Endodermal cell (in vitro differentiated cells): ENCODE measurements at regions not wholly inside any gene's neighbourhood (a gene's known extent, or its start where the extent isn't known, plus 50 kb on each side); places are given as distances from the start of the nearest gene placed in this dataset.

Experiments used
- DNase-seq: peaks from one replicate; pipeline ENCODE4 v3.0.0-alpha.2; 2017
- H3K27ac ChIP-seq: 2 replicates; pipeline ENCODE4 v1.5.1; 2013; ENCODE audit warnings: mild to moderate bottlenecking, low read depth, low read length, moderate library complexity
- H3K27me3 ChIP-seq: 2 replicates; pipeline ENCODE4 v1.6.1; 2013; ENCODE audit warnings: mild to moderate bottlenecking, low read length, moderate library complexity; ENCODE audit not compliant: insufficient read depth, control insufficient read depth, poor library complexity, severe bottlenecking
- H3K36me3 ChIP-seq: 2 replicates; pipeline ENCODE4 v1.7.0; 2013; ENCODE audit warnings: mild to moderate bottlenecking, low read length, moderate library complexity; ENCODE audit not compliant: control insufficient read depth, insufficient read depth
- H3K4me1 ChIP-seq: one replicate; pipeline ENCODE4 v1.7.0; 2013; ENCODE audit warnings: low read length; ENCODE audit not compliant: control insufficient read depth, insufficient read depth
- H3K4me3 ChIP-seq: 2 replicates; pipeline ENCODE4 v1.5.1; 2013; ENCODE audit warnings: mild to moderate bottlenecking, low read length, moderate library complexity
- H3K9ac ChIP-seq: 2 replicates; pipeline ENCODE4 v1.6.1; 2013; ENCODE audit warnings: mild to moderate bottlenecking, low read length, moderate library complexity; ENCODE audit not compliant: poor library complexity, severe bottlenecking; ENCODE audit errors: extremely low read depth
- H3K9me3 ChIP-seq: 2 replicates; pipeline ENCODE4 v1.6.1; 2013; ENCODE audit warnings: mild to moderate bottlenecking, low read length, moderate library complexity; ENCODE audit not compliant: control insufficient read depth
- H3K27ac Mint-ChIP-seq: 2 replicates; pipeline ENCODE4 v1.8.0; 2020; ENCODE audit warnings: mixed read lengths
- H3K27me3 Mint-ChIP-seq: 2 replicates; pipeline ENCODE4 v1.8.0; 2021; ENCODE audit warnings: mild to moderate bottlenecking, mixed read lengths; ENCODE audit not compliant: insufficient read depth
- H3K36me3 Mint-ChIP-seq: 2 replicates; pipeline ENCODE4 v1.8.0; 2020; ENCODE audit warnings: low read depth, mixed read lengths
- H3K4me1 Mint-ChIP-seq: 2 replicates; pipeline ENCODE4 v1.8.0; 2020; ENCODE audit warnings: mixed read lengths
- H3K4me3 Mint-ChIP-seq: 2 replicates; pipeline ENCODE4 v1.8.0; 2020; ENCODE audit warnings: mild to moderate bottlenecking, moderate library complexity, mixed read lengths
- H3K9me3 Mint-ChIP-seq: 2 replicates; pipeline ENCODE4 v1.8.0; 2020; ENCODE audit warnings: mild to moderate bottlenecking, mixed read lengths
- WGBS, 2 experiments: methylation state at CpG; one replicate each; pipeline versions ENCODE4 v1.1.5 to v1.1.7; 2013; ENCODE audit warnings: missing lambda C conversion rate in 2 of 2, mixed read lengths in 1 of 2; ENCODE audit not compliant: insufficient coverage in 1 of 2, insufficient read length in 1 of 2; 5-methylcytosine and 5-hydroxymethylcytosine counted together
- TF ChIP-seq, protein P1 (sequence below): fragments of 200-600 bp; sonication (generic); conservative IDR thresholded peaks from 2 replicates; pipeline ENCODE4 v1.5.0; 2021; ENCODE audit warnings: antibody characterized with exemption, mild to moderate bottlenecking

DNA sequence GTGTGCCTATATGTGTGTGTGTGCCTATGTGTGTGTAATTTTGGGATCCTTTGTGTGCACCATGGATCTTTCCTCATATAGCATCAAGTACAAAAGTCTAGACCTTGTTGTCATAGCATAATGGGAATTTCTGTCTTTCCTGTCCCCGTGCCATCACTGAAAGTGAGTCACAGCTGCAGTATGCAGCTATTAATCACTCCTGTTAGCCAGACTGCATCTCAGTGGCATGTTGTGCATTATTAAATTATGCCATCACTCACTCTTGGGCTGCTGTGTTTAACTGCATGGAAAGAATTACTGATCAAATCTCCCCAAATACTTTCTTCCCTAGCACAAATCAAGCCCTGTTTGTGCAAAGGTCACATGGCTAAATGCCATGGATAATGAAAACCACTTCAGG lies 92.4 kb downstream of the CBLN1 start:
- no peaks in the 10 kb centered on the region for H3K4me1 Mint-ChIP-seq
- no peaks in the 10 kb centered on the region for H3K27me3 Mint-ChIP-seq
- H3K4me3 ChIP-seq: no peak overlapping the region
- H3K27me3 ChIP-seq: no peaks in the 10 kb centered on the region
- no peaks in the 10 kb centered on the region for H3K36me3 Mint-ChIP-seq
- no peaks in the 10 kb centered on the region for H3K36me3 ChIP-seq
- DNase-seq: no peak
- TF ChIP-seq, protein P1, sequence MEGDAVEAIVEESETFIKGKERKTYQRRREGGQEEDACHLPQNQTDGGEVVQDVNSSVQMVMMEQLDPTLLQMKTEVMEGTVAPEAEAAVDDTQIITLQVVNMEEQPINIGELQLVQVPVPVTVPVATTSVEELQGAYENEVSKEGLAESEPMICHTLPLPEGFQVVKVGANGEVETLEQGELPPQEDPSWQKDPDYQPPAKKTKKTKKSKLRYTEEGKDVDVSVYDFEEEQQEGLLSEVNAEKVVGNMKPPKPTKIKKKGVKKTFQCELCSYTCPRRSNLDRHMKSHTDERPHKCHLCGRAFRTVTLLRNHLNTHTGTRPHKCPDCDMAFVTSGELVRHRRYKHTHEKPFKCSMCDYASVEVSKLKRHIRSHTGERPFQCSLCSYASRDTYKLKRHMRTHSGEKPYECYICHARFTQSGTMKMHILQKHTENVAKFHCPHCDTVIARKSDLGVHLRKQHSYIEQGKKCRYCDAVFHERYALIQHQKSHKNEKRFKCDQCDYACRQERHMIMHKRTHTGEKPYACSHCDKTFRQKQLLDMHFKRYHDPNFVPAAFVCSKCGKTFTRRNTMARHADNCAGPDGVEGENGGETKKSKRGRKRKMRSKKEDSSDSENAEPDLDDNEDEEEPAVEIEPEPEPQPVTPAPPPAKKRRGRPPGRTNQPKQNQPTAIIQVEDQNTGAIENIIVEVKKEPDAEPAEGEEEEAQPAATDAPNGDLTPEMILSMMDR: no peak
- no peak overlapping the region for H3K27ac Mint-ChIP-seq
- no peak overlapping the region for H3K27ac ChIP-seq
- no peaks in the 10 kb centered on the region for H3K4me1 ChIP-seq
- WGBS, 2 experiments: 85 to 89% methylated on average over 1 of the region's 1 CpG
- H3K4me3 Mint-ChIP-seq: no peak overlapping the region
- H3K9me3 Mint-ChIP-seq: peaks cover 3% of the 10 kb centered on the region
- no peaks in the 10 kb centered on the region for H3K9me3 ChIP-seq
- no peak overlapping the region for H3K9ac ChIP-seq

DNA sequence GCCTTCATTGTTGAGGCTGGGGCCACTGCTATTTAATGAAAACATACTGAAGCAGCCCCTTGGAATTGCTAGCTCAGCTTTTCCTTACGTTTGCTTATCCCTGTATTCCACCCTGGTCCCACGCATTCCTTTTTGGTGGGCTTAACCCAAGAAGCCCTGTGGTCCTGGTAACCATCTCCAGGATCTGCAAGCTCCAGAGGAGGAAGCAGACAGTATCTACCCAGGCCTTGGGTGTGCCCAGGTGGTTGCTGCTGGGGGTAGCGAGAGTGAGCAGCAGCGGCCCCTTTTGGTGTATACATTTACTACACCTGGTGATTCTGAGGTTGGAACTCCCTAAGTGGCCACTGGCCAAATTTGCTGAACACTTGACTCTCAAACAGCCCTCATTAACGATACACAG lies 97.7 kb downstream of the CBLN1 start:
- 46 to 63% methylated on average over 5 of the region's 5 CpGs for WGBS, 2 experiments
- Mint-ChIP-seq H3K36me3 (no peaks in the 10 kb centered on the region), H3K27ac (no peak overlapping the region), H3K4me1 (no peaks in the 10 kb centered on the region), H3K27me3 (peaks cover under 1% of the 10 kb centered on the region), H3K4me3 (no peak overlapping the region), H3K9me3 (peaks cover 3% of the 10 kb centered on the region)
- Histone ChIP-seq H3K9me3 (no peaks in the 10 kb centered on the region), H3K27ac (no peak overlapping the region), H3K36me3 (no peaks in the 10 kb centered on the region), H3K4me1 (no peaks in the 10 kb centered on the region), H3K9ac (no peak overlapping the region), H3K27me3 (no peaks in the 10 kb centered on the region), H3K4me3 (no peak overlapping the region)
- peak; percentile 87 for DNase-seq
- TF ChIP-seq, protein P1: peak; percentile 85

DNA sequence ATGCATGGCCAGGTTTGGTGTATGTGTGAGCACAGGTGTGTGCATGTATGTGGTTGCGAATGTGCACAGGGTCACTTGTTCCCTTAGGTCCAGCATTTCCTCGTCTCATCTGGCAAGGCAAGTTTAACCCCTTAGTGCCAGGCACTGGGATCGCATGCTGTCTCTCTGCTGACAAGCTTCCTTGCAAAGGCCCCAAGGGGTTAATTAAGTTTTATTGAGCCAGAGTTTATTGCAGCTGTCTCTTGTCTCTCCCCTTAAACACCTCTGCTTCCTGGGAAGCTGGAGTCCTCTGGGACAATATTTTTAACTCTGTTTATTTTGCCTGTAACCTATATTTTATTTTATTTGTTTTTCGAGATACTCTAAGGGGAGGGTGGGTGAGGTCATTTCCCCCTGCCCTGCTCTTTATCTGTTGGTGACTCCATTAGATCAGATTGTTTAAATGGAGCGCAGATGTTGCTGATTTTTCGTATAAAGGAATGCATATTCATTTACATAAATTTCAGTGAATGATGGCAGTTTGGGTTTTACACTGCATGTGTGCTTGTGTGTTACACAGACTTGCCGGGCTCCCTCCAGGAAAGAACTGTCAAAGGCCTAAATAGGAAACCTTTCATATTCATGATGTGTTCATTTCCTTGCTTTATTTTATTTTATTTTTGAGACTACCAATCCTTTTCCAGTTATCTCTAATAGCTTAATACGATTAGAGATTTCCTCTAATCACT lies 99.7 kb downstream of the CBLN1 start:
- H3K27ac ChIP-seq: no peak overlapping the region
- 75 to 100% methylated on average over 1 to 8 of the region's 8 CpGs for WGBS, 2 experiments
- Mint-ChIP-seq H3K27me3 (peaks cover 6% of the 10 kb centered on the region), H3K4me1 (no peaks in the 10 kb centered on the region), H3K9me3 (no peaks in the 10 kb centered on the region), H3K27ac (no peak overlapping the region), H3K36me3 (no peaks in the 10 kb centered on the region), H3K4me3 (no peak overlapping the region)
- no peaks in the 10 kb centered on the region for H3K27me3 ChIP-seq
- TF ChIP-seq, protein P1: no peak
- DNase-seq: no peak
- H3K36me3 ChIP-seq: no peaks in the 10 kb centered on the region
- H3K4me3 ChIP-seq: no peak overlapping the region
- no peaks in the 10 kb centered on the region for H3K4me1 ChIP-seq
- H3K9ac ChIP-seq: no peak overlapping the region
- H3K9me3 ChIP-seq: no peaks in the 10 kb centered on the region
